HUES6 (cell line): ENCODE measurements at regions not wholly inside any gene's neighbourhood (a gene's known extent, or its start where the extent isn't known, plus 50 kb on each side); places are given as distances from the start of the nearest gene placed in this dataset.

Source experiments
- H3K27ac ChIP-seq: 2 replicates; pipeline ENCODE4 v1.7.0; 2013; ENCODE audit warnings: low read depth, mild to moderate bottlenecking, low read length, inconsistent platforms
- H3K27me3 ChIP-seq: 2 replicates; pipeline ENCODE4 v1.6.1; 2013; ENCODE audit warnings: low read length; ENCODE audit not compliant: control insufficient read depth, insufficient read depth
- H3K36me3 ChIP-seq: 2 replicates; pipeline ENCODE4 v1.6.1; 2013; ENCODE audit warnings: low read length; ENCODE audit not compliant: control insufficient read depth, insufficient read depth
- H3K4me1 ChIP-seq: 2 replicates; pipeline ENCODE4 v1.6.1; 2013; ENCODE audit warnings: low read length; ENCODE audit not compliant: control insufficient read depth, insufficient read depth
- H3K4me3 ChIP-seq: 2 replicates; pipeline ENCODE4 v1.5.1; 2013; ENCODE audit warnings: low read depth, low read length
- H3K9ac ChIP-seq: one replicate; pipeline ENCODE4 v1.6.1; 2013; ENCODE audit warnings: mild to moderate bottlenecking, low read length
- H3K9me3 ChIP-seq: 2 replicates; pipeline ENCODE4 v1.6.1; 2013; ENCODE audit warnings: low read depth, low read length; ENCODE audit not compliant: control insufficient read depth, insufficient read depth

GRCh38 chr7:69450456-69450855 is 147.8 kb upstream of the AUTS2 start:
- H3K9ac ChIP-seq: no peak overlapping the region
- H3K4me1 ChIP-seq: peaks cover 21% of the 10 kb centered on the region
- H3K9me3 ChIP-seq: no peaks in the 10 kb centered on the region
- H3K4me3 ChIP-seq: no peak overlapping the region
- H3K36me3 ChIP-seq: no peaks in the 10 kb centered on the region
- peaks cover 22% of the 10 kb centered on the region for H3K27me3 ChIP-seq
- H3K27ac ChIP-seq: no peak overlapping the region; the same call in 1 of the 2 replicates

- Histone ChIP-seq H3K4me3 (no peak overlapping the region), H3K9me3 (no peaks in the 10 kb centered on the region), H3K27ac (no peak overlapping the region), H3K36me3 (no peaks in the 10 kb centered on the region), H3K9ac (no peak overlapping the region), H3K27me3 (peaks cover 22% of the 10 kb centered on the region), H3K4me1 (peaks cover 18% of the 10 kb centered on the region)
These were observed 146.6 kb upstream of the AUTS2 start for GRCh38 chr7:69451715-69452114.

- no peaks in the 10 kb centered on the region for H3K9me3 ChIP-seq
- no peaks in the 10 kb centered on the region for H3K36me3 ChIP-seq
- no peak overlapping the region for H3K27ac ChIP-seq
- peaks cover 20% of the 10 kb centered on the region for H3K27me3 ChIP-seq
- H3K4me1 ChIP-seq: peaks cover 23% of the 10 kb centered on the region
- no peak overlapping the region for H3K4me3 ChIP-seq
- no peak overlapping the region for H3K9ac ChIP-seq
These were observed 145.5 kb upstream of the AUTS2 start for GRCh38 chr7:69452797-69453196.

- Histone ChIP-seq H3K9me3 (no peaks in the 10 kb centered on the region; the same call in 1 of the 2 replicates), H3K4me1 (peaks cover 12% of the 10 kb centered on the region), H3K9ac (peak overlapping the region; percentile 21), H3K4me3 (no peak overlapping the region; the same call in 1 of the 2 replicates), H3K27ac (peak overlapping the region; percentile 24; the same call in 1 of the 2 replicates), H3K27me3 (no peaks in the 10 kb centered on the region), H3K36me3 (no peaks in the 10 kb centered on the region)
These were observed 140.4 kb upstream of the AUTS2 start for GRCh38 chr7:69457595-69458504.

GRCh38 chr7:69464035-69464434 is 134.2 kb upstream of the AUTS2 start:
- no peaks in the 10 kb centered on the region for H3K4me1 ChIP-seq
- H3K9ac ChIP-seq: no peak overlapping the region
- peaks cover 13% of the 10 kb centered on the region for H3K9me3 ChIP-seq
- H3K27me3 ChIP-seq: no peaks in the 10 kb centered on the region
- H3K36me3 ChIP-seq: no peaks in the 10 kb centered on the region
- no peak overlapping the region for H3K27ac ChIP-seq
- no peak overlapping the region for H3K4me3 ChIP-seq

GRCh38 chr7:69465262-69465661 is 133.0 kb upstream of the AUTS2 start:
- H3K27ac ChIP-seq: no peak overlapping the region
- H3K36me3 ChIP-seq: no peaks in the 10 kb centered on the region
- H3K9me3 ChIP-seq: peaks cover 18% of the 10 kb centered on the region
- no peaks in the 10 kb centered on the region for H3K27me3 ChIP-seq
- no peak overlapping the region for H3K4me3 ChIP-seq
- no peak overlapping the region for H3K9ac ChIP-seq
- H3K4me1 ChIP-seq: no peaks in the 10 kb centered on the region

GRCh38 chr7:69467826-69468225 is 130.4 kb upstream of the AUTS2 start:
- H3K36me3 ChIP-seq: no peaks in the 10 kb centered on the region
- H3K9me3 ChIP-seq: peaks cover 22% of the 10 kb centered on the region
- no peak overlapping the region for H3K4me3 ChIP-seq
- H3K27ac ChIP-seq: no peak overlapping the region
- no peaks in the 10 kb centered on the region for H3K27me3 ChIP-seq
- no peak overlapping the region for H3K9ac ChIP-seq
- no peaks in the 10 kb centered on the region for H3K4me1 ChIP-seq

GRCh38 chr7:69476416-69476815 is 121.9 kb upstream of the AUTS2 start:
- Histone ChIP-seq H3K4me3 (no peak overlapping the region), H3K27ac (no peak overlapping the region), H3K27me3 (no peaks in the 10 kb centered on the region), H3K9me3 (peaks cover 3% of the 10 kb centered on the region; the same call in 1 of the 2 replicates), H3K9ac (no peak overlapping the region), H3K4me1 (no peaks in the 10 kb centered on the region), H3K36me3 (no peaks in the 10 kb centered on the region)

GRCh38 chr7:69482676-69483075 is 115.6 kb upstream of the AUTS2 start:
- no peak overlapping the region for H3K27ac ChIP-seq
- no peaks in the 10 kb centered on the region for H3K36me3 ChIP-seq
- H3K9ac ChIP-seq: no peak overlapping the region
- no peak overlapping the region for H3K4me3 ChIP-seq
- no peaks in the 10 kb centered on the region for H3K27me3 ChIP-seq
- no peaks in the 10 kb centered on the region for H3K4me1 ChIP-seq
- H3K9me3 ChIP-seq: no peaks in the 10 kb centered on the region

- Histone ChIP-seq H3K36me3 (no peaks in the 10 kb centered on the region), H3K4me1 (no peaks in the 10 kb centered on the region), H3K9me3 (no peaks in the 10 kb centered on the region), H3K27ac (no peak overlapping the region), H3K9ac (no peak overlapping the region), H3K4me3 (no peak overlapping the region), H3K27me3 (no peaks in the 10 kb centered on the region)
These were observed 108.7 kb upstream of the AUTS2 start for GRCh38 chr7:69489533-69489932.

GRCh38 chr7:69498671-69499070 is 99.6 kb upstream of the AUTS2 start:
- Histone ChIP-seq H3K4me3 (no peak overlapping the region), H3K27ac (no peak overlapping the region), H3K9me3 (peaks cover 16% of the 10 kb centered on the region), H3K27me3 (no peaks in the 10 kb centered on the region), H3K4me1 (0 out of 2 replicates have a peak, but pooled peaks cover under 1% of the 10 kb centered on the region), H3K36me3 (no peaks in the 10 kb centered on the region), H3K9ac (no peak overlapping the region)
